Renal pelvis (tissue), 1 donor: ENCODE measurements at regions not wholly inside any gene's neighbourhood (a gene's known extent, or its start where the extent isn't known, plus 50 kb on each side); places are given as distances from the start of the nearest gene placed in this dataset.
"Not testable (repeated sequence)": the region's sequence is repeated elsewhere in the genome, so short reads cannot be mapped to it uniquely, and the experiment has no call there.

ENCODE experiments used
- DNase-seq: peaks from one replicate; pipeline ENCODE4 v3.0.0-alpha.2; 2013

DNA sequence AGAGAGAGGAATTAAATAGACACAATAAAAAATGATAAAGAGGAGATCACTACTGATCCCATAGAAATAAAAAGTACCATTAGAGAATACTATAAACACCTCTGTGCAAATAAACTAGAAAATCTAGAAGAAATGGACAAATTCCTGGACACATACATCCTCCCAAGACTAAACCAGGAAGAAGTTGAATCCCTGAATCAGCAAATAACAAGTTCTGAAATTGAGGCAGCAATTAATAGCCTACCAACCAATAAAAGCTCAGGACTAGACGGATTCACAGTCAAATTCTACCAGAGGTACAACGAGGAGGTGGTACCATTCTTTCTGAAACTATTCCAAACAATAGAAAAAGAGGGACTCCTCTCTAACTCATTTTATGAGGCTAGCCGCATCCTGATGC is 862.7 kb upstream of the NRXN1 start:
- DNase-seq = not testable (repeated sequence)

- DNase-seq = no peak
Observed at GRCh38 chr2:51888120-51888519, 856.2 kb upstream of the NRXN1 start.

DNA sequence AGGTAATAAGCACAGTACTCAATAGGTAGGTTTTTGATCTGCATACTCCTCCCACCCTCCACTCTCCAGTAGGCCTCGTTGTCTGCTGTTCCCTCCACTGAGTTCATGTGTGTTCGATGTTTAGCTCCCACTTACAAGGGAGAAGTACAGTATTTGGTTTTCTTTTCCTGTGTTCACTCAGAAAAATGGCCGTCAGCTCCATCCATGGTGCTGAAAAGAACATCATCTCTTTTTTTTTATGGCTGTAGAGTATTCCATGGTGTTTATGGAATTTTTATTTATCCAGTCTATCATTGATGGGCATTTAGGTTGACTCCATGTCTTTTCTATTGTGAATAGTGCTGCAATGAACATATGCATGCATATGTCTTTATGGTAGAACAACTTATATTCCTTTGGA is 849.7 kb upstream of the NRXN1 start:
- DNase-seq = no peak

DNA sequence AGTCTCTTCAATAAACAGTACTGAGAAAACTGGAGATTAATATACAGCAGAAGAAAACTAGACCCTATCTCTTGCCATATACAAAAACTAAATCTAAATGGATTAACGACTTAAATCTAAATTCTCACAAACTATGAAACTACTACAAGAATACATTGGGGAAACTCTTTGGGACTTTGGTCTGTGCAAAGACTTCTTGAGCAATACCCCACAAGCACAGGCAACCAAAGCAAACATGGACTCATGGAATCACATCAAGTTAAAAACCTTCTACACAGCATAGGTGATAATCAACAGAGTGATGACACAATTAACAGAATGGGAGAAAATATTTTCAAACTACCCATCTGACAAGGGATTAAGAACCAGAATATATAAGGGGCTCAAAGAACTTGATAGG is 848.2 kb upstream of the NRXN1 start:
- no peak for DNase-seq

DNA sequence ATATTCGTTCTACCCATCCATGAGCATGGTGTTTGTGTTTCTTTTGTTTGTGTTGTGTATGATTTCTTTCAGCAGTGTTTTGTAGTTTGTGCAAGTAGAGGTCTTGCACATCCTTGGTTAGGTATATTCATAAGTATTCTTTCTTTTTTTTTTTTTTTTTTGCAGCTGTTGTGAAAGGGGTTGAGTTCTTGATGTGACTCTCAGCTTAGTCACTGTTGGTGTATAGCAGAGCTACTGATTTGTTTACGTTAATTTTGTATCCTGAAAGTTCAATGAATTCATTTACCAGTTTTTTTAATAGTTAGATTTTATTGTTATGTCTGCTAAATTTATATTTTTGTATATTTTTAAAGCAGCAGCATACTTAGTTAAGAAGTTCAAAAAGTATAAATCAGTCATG is 834.4 kb upstream of the NRXN1 start:
- no peak for DNase-seq

DNA sequence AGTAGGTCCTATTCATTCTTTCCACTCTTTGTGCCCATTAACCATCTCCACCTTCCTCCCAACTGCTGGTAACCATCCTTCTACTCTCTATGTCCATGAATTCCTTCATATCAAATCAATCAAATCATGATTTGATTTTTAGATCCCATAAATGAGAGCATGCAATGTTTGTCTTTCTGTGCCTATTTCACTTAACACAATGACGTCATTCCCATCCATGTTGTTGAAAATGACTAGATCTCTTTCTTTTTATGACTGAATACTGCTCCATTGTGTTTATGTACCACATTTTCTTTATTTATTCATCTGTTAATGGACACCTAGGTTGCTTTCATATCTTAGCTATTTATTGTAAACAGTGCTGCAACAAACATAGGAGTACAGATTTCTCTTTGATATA is 827.3 kb upstream of the NRXN1 start:
- DNase-seq = no peak

DNA sequence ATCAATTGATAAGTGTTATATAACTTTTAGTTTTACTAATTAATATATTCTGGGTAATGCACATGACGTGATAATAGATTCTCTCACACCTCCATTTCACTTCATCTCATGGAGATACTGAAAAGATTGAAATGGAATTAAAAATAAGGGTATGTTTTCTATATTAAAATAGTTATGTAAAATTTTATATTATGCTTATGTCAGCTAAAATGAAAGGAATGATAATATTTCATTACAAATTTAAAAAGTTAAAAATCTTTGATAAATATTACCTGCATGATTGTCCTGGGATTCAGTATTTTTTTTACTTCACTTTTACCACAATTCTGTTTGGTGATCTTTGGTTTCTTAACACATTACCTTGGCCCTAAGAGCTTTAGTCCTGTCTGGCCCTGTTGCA is 823.8 kb upstream of the NRXN1 start:
- DNase-seq = no peak

DNA sequence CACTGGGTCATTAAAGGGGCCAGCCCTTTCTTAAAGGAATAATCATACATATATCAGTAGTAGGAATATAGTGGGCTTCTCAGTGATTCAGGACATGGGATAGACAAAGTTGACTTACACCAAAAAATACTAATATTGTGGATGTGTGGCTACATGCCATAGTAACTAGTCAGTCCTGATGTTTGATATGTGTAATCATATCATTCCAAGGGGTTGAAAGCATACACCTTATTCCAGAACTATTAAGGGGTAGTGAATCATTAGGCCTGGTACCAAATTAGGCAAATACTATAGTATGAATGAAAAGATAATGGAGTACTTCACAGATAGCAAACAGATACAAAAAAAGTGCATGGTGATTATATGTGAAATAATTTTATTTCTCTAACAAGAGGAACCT is 814.9 kb upstream of the NRXN1 start:
- DNase-seq = no peak

DNA sequence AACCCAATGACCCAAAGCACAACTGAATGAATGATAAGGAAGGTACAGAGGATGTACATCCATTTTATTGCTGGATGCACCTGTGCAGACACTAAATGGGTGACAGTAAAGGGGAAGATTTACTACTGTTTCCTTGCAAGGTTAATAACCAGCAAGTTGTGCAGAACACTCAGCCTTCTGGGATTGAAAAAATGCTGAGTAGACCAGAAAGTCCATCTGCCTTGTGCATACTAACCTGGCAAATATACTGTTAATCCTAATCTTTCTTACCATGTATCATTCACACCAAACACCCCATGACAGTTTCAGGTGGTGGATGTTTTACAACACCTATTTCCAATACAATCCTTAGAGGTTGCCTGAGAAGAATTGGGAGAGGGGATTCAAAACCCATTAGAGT is 814.1 kb upstream of the NRXN1 start:
- no peak for DNase-seq

DNA sequence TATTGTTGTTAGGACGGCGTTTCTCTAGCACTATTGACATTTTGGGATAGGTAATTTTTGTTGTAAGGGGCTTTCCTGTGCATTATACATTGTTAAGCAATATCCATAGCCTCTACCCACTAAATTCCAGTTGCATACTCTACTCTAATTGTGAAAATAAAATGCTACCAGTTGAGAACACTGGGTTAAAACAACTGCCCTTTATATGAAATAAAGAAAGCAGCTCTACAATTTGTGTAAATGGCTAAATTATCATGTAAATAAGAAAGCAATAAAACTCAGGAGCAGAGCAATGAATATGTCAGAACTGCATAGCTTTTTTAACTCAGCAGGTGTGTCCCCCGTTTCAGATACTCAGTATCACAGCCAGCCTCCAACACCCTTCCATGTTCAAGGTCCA is 812.7 kb upstream of the NRXN1 start:
- no peak for DNase-seq

DNA sequence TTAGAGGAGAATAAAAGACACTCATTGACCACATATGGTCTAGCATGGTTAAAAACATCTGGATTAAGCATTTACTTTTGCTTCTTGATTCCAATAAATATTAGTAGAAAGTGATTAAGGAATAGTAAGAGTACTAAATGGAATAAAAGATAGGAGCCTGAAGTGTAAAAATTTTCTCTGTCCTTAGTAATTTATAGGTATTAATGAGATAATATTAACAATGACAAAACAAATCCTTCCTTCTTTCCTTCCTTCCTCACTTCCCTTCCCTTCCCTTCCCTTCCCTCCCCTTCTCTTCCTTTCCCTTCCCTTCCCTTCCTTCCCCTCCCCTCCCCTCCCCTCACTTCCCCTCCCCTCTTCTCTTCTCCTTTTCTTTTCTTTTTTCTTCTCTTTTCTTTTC is 797.5 kb upstream of the NRXN1 start:
- DNase-seq = no peak

DNA sequence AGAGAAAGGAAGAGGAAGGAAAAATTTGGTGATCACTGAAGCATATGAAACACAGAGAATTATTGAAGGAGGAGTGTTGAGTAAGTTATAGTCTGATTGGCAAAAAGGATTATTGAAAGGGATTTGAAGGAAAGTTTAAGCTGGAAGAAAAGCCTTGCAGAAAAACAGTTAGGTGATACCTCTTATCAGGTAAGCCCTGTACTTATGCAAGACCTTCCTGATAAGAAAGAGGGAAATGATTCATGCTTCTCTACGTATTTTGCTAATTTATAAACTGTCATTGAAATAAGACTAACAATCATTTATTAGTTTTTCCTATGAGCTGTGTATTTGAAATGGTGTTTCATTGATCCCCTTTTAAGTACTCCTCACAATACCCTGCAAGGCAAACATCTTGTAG is 793.9 kb upstream of the NRXN1 start:
- no peak for DNase-seq

GRCh38 chr2:51813247-51813646 is 781.3 kb upstream of the NRXN1 start:
- DNase-seq = no peak

- DNase-seq = no peak
Observed at GRCh38 chr2:51812138-51812866, 780.4 kb upstream of the NRXN1 start.

DNA sequence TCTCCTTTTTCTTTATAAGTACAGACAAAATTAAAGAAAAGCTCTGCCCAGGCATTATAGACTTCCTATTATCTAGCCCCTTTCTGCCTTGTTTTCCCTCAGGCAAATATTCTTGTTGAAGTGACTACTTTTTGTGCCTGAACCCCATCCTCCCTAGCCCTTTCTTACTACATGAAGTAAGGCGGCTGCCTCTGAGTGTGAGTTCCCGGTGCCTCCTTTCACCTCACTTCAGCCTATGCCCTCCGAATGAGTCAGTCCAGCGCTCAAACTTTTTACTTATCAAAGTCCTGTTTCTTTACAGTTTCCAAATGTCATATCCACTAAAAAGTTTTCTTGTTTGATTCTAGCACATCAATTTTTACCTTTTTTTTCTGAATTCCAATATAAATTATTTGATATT is 778.3 kb upstream of the NRXN1 start:
- no peak for DNase-seq

DNA sequence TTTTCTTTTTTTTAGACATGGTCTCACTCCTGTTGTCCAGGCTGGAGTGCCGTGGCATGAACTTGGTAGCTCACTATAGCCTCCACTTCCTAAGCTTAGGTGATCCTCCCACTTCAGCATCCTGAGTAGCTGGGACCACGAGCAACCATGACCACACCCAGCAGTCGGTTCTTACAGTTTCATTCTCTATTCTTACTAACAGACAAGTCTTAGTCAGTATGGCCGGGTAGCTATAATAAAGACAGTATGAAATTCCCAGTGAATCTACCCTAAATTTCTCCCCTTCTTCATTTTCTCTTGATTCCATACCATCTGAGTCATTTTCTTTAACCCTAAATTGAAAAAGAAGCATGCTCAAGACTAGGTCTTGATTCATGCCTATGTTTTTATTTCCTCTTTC is 775.3 kb upstream of the NRXN1 start:
- no peak for DNase-seq

GRCh38 chr2:51795248-51795888 is 763.4 kb upstream of the NRXN1 start:
- DNase-seq = no peak

GRCh38 chr2:51791496-51791895 is 759.6 kb upstream of the NRXN1 start:
- DNase-seq = no peak

- DNase-seq = no peak
Observed at GRCh38 chr2:51790854-51791253, 758.9 kb upstream of the NRXN1 start.

DNA sequence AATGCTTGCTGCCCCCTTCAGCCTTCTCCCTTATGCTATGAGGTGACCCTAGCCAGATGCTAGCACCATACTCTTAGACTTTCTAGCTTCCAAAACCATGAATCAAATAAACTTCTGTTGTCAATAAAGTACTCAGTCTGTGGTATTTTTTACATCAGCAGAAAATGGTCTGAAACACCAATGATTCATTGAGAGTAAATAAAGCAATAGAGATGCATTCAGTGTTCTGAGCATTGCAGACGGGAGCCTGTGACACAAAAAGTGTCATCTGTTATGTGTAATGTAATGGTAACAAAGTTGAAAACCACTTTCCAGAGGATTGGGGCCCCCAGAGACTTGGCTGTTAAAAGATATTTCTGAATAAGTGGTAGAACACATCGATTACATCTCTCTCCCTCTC is 758.0 kb upstream of the NRXN1 start:
- DNase-seq = no peak

- DNase-seq = no peak
Observed at GRCh38 chr2:51782921-51783765, 751.2 kb upstream of the NRXN1 start.

GRCh38 chr2:51781691-51782090 is 749.8 kb upstream of the NRXN1 start:
- no peak for DNase-seq

DNA sequence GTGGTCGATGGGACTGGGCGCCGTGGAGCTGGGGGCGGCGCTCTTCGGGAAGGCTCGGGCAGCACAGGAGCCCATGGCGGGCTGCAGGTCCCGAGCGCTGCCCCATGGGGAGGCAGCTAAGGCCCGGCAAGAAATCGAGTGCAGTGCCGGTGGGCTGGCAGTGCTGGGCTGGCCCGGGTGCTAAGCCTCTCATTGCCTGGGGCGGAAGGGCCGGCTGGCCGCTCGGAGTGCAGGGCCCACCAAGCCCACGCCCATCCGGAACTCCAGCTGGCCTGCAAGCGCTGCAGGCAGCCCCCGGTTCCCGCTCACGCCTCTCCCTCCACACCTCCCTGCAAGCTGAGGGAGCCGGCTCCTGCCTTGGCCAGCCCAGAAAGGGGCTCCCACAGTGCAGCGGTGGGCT is 748.4 kb upstream of the NRXN1 start:
- DNase-seq = no peak
